Mesendoderm (in vitro differentiated cells): ENCODE measurements at regions not wholly inside any gene's neighbourhood (a gene's known extent, or its start where the extent isn't known, plus 50 kb on each side); places are given as distances from the start of the nearest gene placed in this dataset.

Experiments used
- DNase-seq: peaks from one replicate; pipeline ENCODE4 v3.0.0; 2013
- H2AK5ac ChIP-seq: 2 replicates; pipeline ENCODE4 v1.6.1; 2013; ENCODE audit warnings: low read length, inconsistent platforms
- H2BK120ac ChIP-seq: 2 replicates; pipeline ENCODE4 v1.6.1; 2013; ENCODE audit warnings: low read depth, mild to moderate bottlenecking, low read length, moderate library complexity, mixed read lengths
- H2BK15ac ChIP-seq: replicated peaks from 2 replicates; pipeline ENCODE4 v1.6.1; 2013; ENCODE audit warnings: low read depth, mild to moderate bottlenecking, moderate library complexity
- H2BK5ac ChIP-seq: 2 replicates; pipeline ENCODE4 v1.6.1; 2013; ENCODE audit warnings: low read length, inconsistent platforms
- H3K18ac ChIP-seq: 2 replicates; pipeline ENCODE4 v1.6.1; 2013; ENCODE audit warnings: mild to moderate bottlenecking, low read length, mixed read lengths
- H3K23ac ChIP-seq: one replicate; pipeline ENCODE4 v1.6.1; 2013; ENCODE audit warnings: low read length
- H3K27ac ChIP-seq: 2 replicates; pipeline ENCODE4 v1.5.1; 2013; ENCODE audit warnings: low read depth, mild to moderate bottlenecking, inconsistent platforms, low read length, moderate library complexity
- H3K27me3 ChIP-seq: 2 replicates; pipeline ENCODE4 v1.6.1; 2013; ENCODE audit warnings: low read length, control low read depth, mild to moderate bottlenecking, inconsistent platforms; ENCODE audit not compliant: insufficient read depth, poor library complexity
- H3K36me3 ChIP-seq: 2 replicates; pipeline ENCODE4 v1.6.1; 2013; ENCODE audit warnings: low read length, inconsistent platforms; ENCODE audit not compliant: control insufficient read depth, insufficient read depth
- H3K4ac ChIP-seq: one replicate; pipeline ENCODE4 v1.6.1; 2013; ENCODE audit warnings: low read depth, mild to moderate bottlenecking, low read length, moderate library complexity
- H3K4me1 ChIP-seq: 2 replicates; pipeline ENCODE4 v1.6.1; 2013; ENCODE audit warnings: low read depth, low read length, inconsistent platforms; ENCODE audit not compliant: control insufficient read depth
- H3K4me2 ChIP-seq: 2 replicates; pipeline ENCODE4 v1.6.1; 2013; ENCODE audit warnings: low read length
- H3K4me3 ChIP-seq: 2 replicates; pipeline ENCODE4 v1.5.1; 2013; ENCODE audit warnings: mild to moderate bottlenecking, low read length
- H3K56ac ChIP-seq: one replicate; pipeline ENCODE4 v1.6.1; 2013; ENCODE audit warnings: low read length
- H3K79me1 ChIP-seq: 2 replicates; pipeline ENCODE4 v1.6.1; 2013; ENCODE audit warnings: low read length, inconsistent platforms
- H3K79me2 ChIP-seq: 2 replicates; pipeline ENCODE4 v1.6.1; 2013; ENCODE audit warnings: mild to moderate bottlenecking, low read length; ENCODE audit not compliant: control insufficient read depth, insufficient read depth
- H3K9ac ChIP-seq: 2 replicates; pipeline ENCODE4 v1.6.1; 2013; ENCODE audit warnings: low read length, inconsistent platforms
- H4K5ac ChIP-seq: one replicate; pipeline ENCODE4 v1.6.1; 2013; ENCODE audit warnings: low read length
- H4K8ac ChIP-seq: one replicate; pipeline ENCODE4 v1.6.1; 2013; ENCODE audit warnings: low read depth, mild to moderate bottlenecking, control low read depth, low read length, moderate library complexity
- WGBS: extraction: QIAGEN DNeasy Blood & Tissue Kit; methylation state at CpG from one replicate; pipeline ENCODE4 v1.1.7; 2013; ENCODE audit warnings: low lambda C conversion rate, missing lambda C conversion rate; ENCODE audit not compliant: insufficient coverage; ENCODE audit errors: extremely low coverage; 5-methylcytosine and 5-hydroxymethylcytosine counted together

GRCh38 chr20:57821935-57822334 lies 112.1 kb upstream of the PMEPA1 start:
- DNase-seq: no peak
- H3K18ac ChIP-seq: no peak overlapping the region
- no peak overlapping the region for H3K27ac ChIP-seq
- no peak overlapping the region for H2BK5ac ChIP-seq
- no peaks in the 10 kb centered on the region for H3K4me1 ChIP-seq
- H4K5ac ChIP-seq: no peak overlapping the region
- no peak overlapping the region for H3K4me3 ChIP-seq
- H3K36me3 ChIP-seq: no peaks in the 10 kb centered on the region
- no peaks in the 10 kb centered on the region for H3K79me1 ChIP-seq
- no CpG with 5 or more reads among the region's 4 CpGs for WGBS
- no peak overlapping the region for H2BK15ac ChIP-seq
- H3K9ac ChIP-seq: no peak overlapping the region
- H3K56ac ChIP-seq: no peak overlapping the region
- no peaks in the 10 kb centered on the region for H3K27me3 ChIP-seq
- no peaks in the 10 kb centered on the region for H3K79me2 ChIP-seq
- H3K4ac ChIP-seq: no peak overlapping the region
- H2BK120ac ChIP-seq: no peak overlapping the region
- no peak overlapping the region for H3K4me2 ChIP-seq
- H4K8ac ChIP-seq: no peak overlapping the region
- H2AK5ac ChIP-seq: no peak overlapping the region
- no peak overlapping the region for H3K23ac ChIP-seq

GRCh38 chr20:57819691-57820380 lies 110.0 kb upstream of the PMEPA1 start:
- Histone ChIP-seq H2BK120ac (no peak overlapping the region), H3K4me3 (no peak overlapping the region), H3K4ac (no peak overlapping the region), H3K27me3 (no peaks in the 10 kb centered on the region), H3K36me3 (no peaks in the 10 kb centered on the region), H3K27ac (no peak overlapping the region), H3K79me2 (no peaks in the 10 kb centered on the region), H3K23ac (no peak overlapping the region), H3K4me2 (no peak overlapping the region), H4K5ac (no peak overlapping the region), H2BK15ac (no peak overlapping the region), H3K56ac (no peak overlapping the region), H2AK5ac (no peak overlapping the region), H3K9ac (no peak overlapping the region), H3K79me1 (no peaks in the 10 kb centered on the region), H3K4me1 (no peaks in the 10 kb centered on the region), H3K18ac (no peak overlapping the region), H4K8ac (no peak overlapping the region), H2BK5ac (no peak overlapping the region)
- DNase-seq: no peak
- WGBS: no CpG with 5 or more reads among the region's 4 CpGs

- Histone ChIP-seq H2BK15ac (no peak overlapping the region), H3K9ac (no peak overlapping the region), H4K5ac (no peak overlapping the region), H2BK120ac (no peak overlapping the region), H3K4ac (no peak overlapping the region), H3K4me3 (no peak overlapping the region), H3K27ac (no peak overlapping the region), H3K79me2 (no peaks in the 10 kb centered on the region), H3K23ac (no peak overlapping the region), H3K56ac (no peak overlapping the region), H3K79me1 (no peaks in the 10 kb centered on the region), H3K27me3 (no peaks in the 10 kb centered on the region), H2BK5ac (no peak overlapping the region), H3K36me3 (no peaks in the 10 kb centered on the region), H3K4me2 (no peak overlapping the region), H3K18ac (no peak overlapping the region), H3K4me1 (no peaks in the 10 kb centered on the region), H4K8ac (no peak overlapping the region), H2AK5ac (no peak overlapping the region)
- WGBS: no CpG with 5 or more reads among the region's 11 CpGs
- no peak for DNase-seq
Observed at GRCh38 chr20:57819291-57819690, 109.5 kb upstream of the PMEPA1 start.

GRCh38 chr20:57818418-57819181 lies 108.8 kb upstream of the PMEPA1 start:
- Histone ChIP-seq H3K9ac (no peak overlapping the region), H3K36me3 (no peaks in the 10 kb centered on the region), H4K5ac (no peak overlapping the region), H3K27ac (no peak overlapping the region), H3K23ac (no peak overlapping the region), H3K56ac (no peak overlapping the region), H3K18ac (no peak overlapping the region), H3K79me2 (no peaks in the 10 kb centered on the region), H3K27me3 (no peaks in the 10 kb centered on the region), H2BK5ac (no peak overlapping the region), H4K8ac (no peak overlapping the region), H3K4ac (no peak overlapping the region), H3K79me1 (no peaks in the 10 kb centered on the region), H3K4me2 (no peak overlapping the region), H2BK120ac (no peak overlapping the region), H3K4me1 (no peaks in the 10 kb centered on the region), H2BK15ac (no peak overlapping the region), H2AK5ac (no peak overlapping the region), H3K4me3 (no peak overlapping the region)
- no peak for DNase-seq
- no CpG with 5 or more reads among the region's 12 CpGs for WGBS

GRCh38 chr20:57815405-57815804 lies 105.6 kb upstream of the PMEPA1 start:
- Histone ChIP-seq H4K5ac (no peak overlapping the region), H2BK15ac (no peak overlapping the region), H3K23ac (no peak overlapping the region), H2AK5ac (no peak overlapping the region), H3K4me3 (no peak overlapping the region), H3K36me3 (no peaks in the 10 kb centered on the region), H4K8ac (no peak overlapping the region), H3K4ac (no peak overlapping the region), H3K56ac (no peak overlapping the region), H3K79me2 (no peaks in the 10 kb centered on the region), H3K27me3 (no peaks in the 10 kb centered on the region), H3K27ac (no peak overlapping the region), H2BK120ac (no peak overlapping the region), H2BK5ac (no peak overlapping the region), H3K9ac (no peak overlapping the region), H3K4me1 (peaks cover 8% of the 10 kb centered on the region), H3K4me2 (no peak overlapping the region), H3K79me1 (no peaks in the 10 kb centered on the region), H3K18ac (no peak overlapping the region)
- no CpG with 5 or more reads among the region's 4 CpGs for WGBS
- DNase-seq: no peak
